Mesothelial cell of epicardium (in vitro differentiated cells): ENCODE measurements at regions not wholly inside any gene's neighbourhood (a gene's known extent, or its start where the extent isn't known, plus 50 kb on each side); places are given as distances from the start of the nearest gene placed in this dataset.

Experiments
- DNase-seq, 2 experiments: peaks; one replicate each; pipeline ENCODE4 v3.0.0; 2021; ENCODE audit warnings: low spot score in 2 of 2; ENCODE audit not compliant: unreplicated experiment in 2 of 2
- H3K27ac Mint-ChIP-seq: 2 replicates; pipeline ENCODE4 v1.8.0; 2021; ENCODE audit warnings: mixed read lengths
- H3K27me3 Mint-ChIP-seq: 2 replicates; pipeline ENCODE4 v1.8.0; 2021; ENCODE audit warnings: low read depth, mixed read lengths
- H3K36me3 Mint-ChIP-seq: 2 replicates; pipeline ENCODE4 v1.8.0; 2021; ENCODE audit warnings: mixed read lengths
- H3K4me1 Mint-ChIP-seq: 2 replicates; pipeline ENCODE4 v1.8.0; 2021; ENCODE audit warnings: mixed read lengths
- H3K4me3 Mint-ChIP-seq: 2 replicates; pipeline ENCODE4 v1.8.0; 2021; ENCODE audit warnings: mild to moderate bottlenecking, moderate library complexity, mixed read lengths
- H3K9me3 Mint-ChIP-seq: 2 replicates; pipeline ENCODE4 v1.8.0; 2021; ENCODE audit warnings: mixed read lengths
- TF ChIP-seq, protein P1 (sequence below): fragments of 200-600 bp; sonication (generic); IDR thresholded peaks from one replicate; pipeline ENCODE4 v1.5.0; 2021; ENCODE audit warnings: antibody characterized with exemption; ENCODE audit not compliant: unreplicated experiment

DNA sequence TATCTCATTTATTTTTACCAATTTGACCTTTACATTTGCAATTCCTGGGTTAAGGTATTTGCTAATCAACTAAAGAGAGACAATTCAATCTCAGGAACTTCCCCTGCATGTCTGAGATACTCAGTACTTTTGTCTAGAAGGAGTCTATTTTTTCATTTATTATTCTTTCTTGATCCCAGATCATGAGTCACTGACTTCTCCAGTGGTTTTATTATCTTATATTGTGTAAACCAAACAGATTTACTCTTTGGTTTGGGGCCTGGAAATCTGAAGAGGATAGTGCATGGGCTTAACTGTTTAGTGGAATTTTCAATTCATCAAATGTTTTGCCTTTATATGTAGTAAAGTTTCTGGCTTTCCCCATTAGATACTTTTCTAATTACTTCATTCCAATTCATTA is 185.4 kb downstream of the ALG10B start:
- DNase-seq = no peak
- Mint-ChIP-seq H3K27ac (no peak overlapping the region), H3K27me3 (no peaks in the 10 kb centered on the region), H3K9me3 (peaks cover 17% of the 10 kb centered on the region), H3K4me3 (no peak overlapping the region), H3K4me1 (no peaks in the 10 kb centered on the region), H3K36me3 (no peaks in the 10 kb centered on the region)
- TF ChIP-seq, protein P1, sequence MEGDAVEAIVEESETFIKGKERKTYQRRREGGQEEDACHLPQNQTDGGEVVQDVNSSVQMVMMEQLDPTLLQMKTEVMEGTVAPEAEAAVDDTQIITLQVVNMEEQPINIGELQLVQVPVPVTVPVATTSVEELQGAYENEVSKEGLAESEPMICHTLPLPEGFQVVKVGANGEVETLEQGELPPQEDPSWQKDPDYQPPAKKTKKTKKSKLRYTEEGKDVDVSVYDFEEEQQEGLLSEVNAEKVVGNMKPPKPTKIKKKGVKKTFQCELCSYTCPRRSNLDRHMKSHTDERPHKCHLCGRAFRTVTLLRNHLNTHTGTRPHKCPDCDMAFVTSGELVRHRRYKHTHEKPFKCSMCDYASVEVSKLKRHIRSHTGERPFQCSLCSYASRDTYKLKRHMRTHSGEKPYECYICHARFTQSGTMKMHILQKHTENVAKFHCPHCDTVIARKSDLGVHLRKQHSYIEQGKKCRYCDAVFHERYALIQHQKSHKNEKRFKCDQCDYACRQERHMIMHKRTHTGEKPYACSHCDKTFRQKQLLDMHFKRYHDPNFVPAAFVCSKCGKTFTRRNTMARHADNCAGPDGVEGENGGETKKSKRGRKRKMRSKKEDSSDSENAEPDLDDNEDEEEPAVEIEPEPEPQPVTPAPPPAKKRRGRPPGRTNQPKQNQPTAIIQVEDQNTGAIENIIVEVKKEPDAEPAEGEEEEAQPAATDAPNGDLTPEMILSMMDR = no peak

DNA sequence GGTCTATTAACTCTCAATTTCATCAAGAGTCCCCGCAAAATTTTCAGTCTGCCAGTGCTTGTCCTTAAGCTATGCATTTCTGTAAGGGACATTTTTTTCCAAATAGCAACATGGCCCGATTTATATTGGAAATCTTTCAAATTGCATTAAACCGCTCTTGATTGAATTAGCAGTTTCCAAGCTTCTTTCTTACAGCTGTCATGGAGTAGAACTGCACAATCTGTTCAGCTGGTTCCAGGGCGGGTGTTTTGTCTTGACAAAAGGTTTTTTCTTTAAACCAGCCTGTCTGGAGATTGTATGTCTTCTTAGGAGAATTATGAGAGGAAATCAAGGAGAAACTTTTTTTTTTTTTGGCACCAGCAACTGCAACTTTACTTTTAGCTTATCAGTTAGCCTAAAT is 185.8 kb downstream of the ALG10B start:
- peaks cover 12% of the 10 kb centered on the region for H3K9me3 Mint-ChIP-seq
- no peaks in the 10 kb centered on the region for H3K36me3 Mint-ChIP-seq
- DNase-seq = no peak

DNA sequence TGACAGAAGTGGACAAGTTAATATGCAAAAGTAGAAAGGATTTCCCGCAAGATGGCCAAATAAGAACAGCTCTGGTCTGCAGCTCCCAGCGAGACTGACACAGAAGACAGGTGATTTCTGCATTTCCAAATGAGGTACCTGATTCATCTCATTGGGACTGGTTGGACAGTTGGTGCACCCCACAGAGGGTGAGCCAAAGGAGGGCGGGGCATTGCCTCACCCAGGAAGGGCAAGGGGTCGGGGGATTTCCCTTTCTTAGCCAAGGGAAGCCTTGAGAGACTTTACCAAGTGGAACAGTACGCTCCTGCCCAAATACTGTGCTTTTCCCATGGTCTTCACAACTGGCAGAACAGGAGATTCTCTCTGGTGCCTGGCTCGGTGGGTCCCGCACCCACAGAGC is 191.3 kb downstream of the ALG10B start:
- DNase-seq = no peak
- Mint-ChIP-seq H3K27ac (no peak overlapping the region), H3K36me3 (no peaks in the 10 kb centered on the region), H3K4me1 (no peaks in the 10 kb centered on the region), H3K4me3 (no peak overlapping the region), H3K9me3 (peaks cover 11% of the 10 kb centered on the region), H3K27me3 (no peaks in the 10 kb centered on the region)
- TF ChIP-seq, protein P1 = no peak

More for the DNA sequence above, 185.8 kb downstream of the ALG10B start:
- Mint-ChIP-seq H3K4me3 (no peak overlapping the region), H3K27me3 (no peaks in the 10 kb centered on the region), H3K4me1 (no peaks in the 10 kb centered on the region), H3K27ac (no peak overlapping the region)
- TF ChIP-seq, protein P1 = no peak

DNA sequence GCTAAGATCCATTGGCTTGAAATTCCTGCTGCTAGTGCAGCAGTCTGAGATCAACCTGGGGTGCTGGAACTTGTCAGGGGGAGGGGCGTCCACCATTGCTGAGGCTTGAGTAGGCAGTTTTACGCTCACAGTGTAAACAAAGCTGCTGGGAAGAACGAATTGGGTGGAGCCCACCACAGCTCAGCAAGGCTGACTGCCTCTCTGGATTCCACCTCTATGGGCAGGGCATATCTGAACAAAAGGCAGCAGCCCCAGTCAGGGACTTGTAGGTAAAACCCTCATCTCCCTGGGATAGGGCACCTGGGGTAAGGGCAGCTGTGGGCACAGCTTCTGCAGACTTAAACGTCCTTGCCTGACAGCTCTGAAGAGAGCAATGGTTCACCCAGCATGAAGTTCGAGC is 191.7 kb downstream of the ALG10B start:
- Mint-ChIP-seq H3K36me3 (no peaks in the 10 kb centered on the region), H3K27me3 (no peaks in the 10 kb centered on the region), H3K27ac (no peak overlapping the region), H3K9me3 (peaks cover 11% of the 10 kb centered on the region), H3K4me3 (no peak overlapping the region), H3K4me1 (no peaks in the 10 kb centered on the region)
- DNase-seq = no peak
- TF ChIP-seq, protein P1 = no peak

DNA sequence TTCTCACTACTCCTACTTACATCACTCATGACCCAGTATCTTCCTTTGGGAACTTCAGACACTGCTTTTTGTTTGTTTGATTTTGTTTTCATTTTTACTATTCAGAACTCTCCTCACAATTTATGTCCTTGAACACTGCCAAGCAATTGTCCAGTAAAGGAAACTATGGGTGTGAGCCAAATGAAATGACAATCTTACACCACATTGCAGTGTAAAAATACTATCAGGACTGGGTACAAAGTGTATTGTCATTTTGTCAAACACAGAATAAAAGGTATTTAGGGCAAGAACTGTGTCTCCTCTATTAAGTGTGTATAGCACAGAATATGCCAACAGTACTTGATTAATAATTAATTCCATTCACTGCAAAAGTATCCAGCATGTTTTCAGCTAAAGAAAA is 199.3 kb downstream of the ALG10B start:
- H3K4me1 Mint-ChIP-seq = no peaks in the 10 kb centered on the region
- no peaks in the 10 kb centered on the region for H3K36me3 Mint-ChIP-seq
- H3K27me3 Mint-ChIP-seq = no peaks in the 10 kb centered on the region
- no peak overlapping the region for H3K27ac Mint-ChIP-seq
- no peak for DNase-seq
- H3K9me3 Mint-ChIP-seq = peaks cover 10% of the 10 kb centered on the region
- H3K4me3 Mint-ChIP-seq = no peak overlapping the region
- TF ChIP-seq, protein P1 = no peak

DNA sequence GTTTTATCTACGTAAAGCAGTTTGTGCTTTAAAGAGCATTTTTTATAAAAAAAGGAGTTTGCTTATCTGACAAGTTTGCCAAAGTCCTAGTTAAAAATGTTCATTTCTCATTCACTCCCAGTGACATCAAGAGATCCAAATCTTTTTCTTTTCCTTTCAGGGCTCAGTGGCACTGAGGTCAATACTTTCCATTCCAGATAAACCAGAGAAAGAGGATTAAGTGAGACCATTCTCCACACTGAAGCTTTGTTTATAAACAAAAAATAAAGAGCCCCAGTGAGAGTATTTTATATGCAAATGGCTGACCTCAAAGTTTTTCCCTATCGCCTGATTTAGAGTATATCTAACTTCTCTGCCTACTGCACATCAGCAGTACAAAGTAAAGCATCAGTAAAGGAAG is 199.8 kb downstream of the ALG10B start:
- Mint-ChIP-seq H3K4me1 (no peaks in the 10 kb centered on the region), H3K4me3 (no peak overlapping the region), H3K27me3 (no peaks in the 10 kb centered on the region), H3K36me3 (no peaks in the 10 kb centered on the region), H3K27ac (no peak overlapping the region), H3K9me3 (peaks cover 5% of the 10 kb centered on the region)
- DNase-seq = no peak
- TF ChIP-seq, protein P1 = no peak
